HG03571 (cell line): ENCODE measurements at regions not wholly inside any gene's neighbourhood (a gene's known extent, or its start where the extent isn't known, plus 50 kb on each side); places are given as distances from the start of the nearest gene placed in this dataset.

Experiments used
- ATAC-seq: cut with Tn5 transposase; IDR thresholded peaks from one replicate; pipeline ENCODE4 v1.9.1; 2021; ENCODE audit not compliant: unreplicated experiment

DNA sequence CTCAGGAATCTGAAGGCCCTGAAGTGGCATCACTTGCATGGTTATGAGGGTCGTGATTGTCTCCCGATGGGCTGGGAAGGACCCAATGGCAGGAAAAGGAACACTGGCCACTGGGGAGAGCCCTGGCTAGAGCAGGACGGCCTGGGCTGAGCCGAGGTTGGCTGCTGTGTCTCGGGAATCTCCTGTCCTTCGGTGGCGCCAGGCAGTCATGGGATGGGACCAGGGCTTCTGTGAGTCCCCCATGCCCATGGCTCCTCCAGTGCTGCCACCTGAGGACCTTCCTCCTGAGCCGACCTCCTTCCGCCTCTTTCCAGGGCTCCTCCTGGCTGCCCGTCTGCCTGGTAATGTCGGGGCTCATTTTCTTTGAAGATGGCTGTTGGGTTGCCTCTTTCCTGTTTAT is 1394.0 kb downstream of the BRD1 start:
- no peak for ATAC-seq

GRCh38 chr22:48432781-48433518 is 1394.7 kb downstream of the BRD1 start:
- ATAC-seq: no peak

DNA sequence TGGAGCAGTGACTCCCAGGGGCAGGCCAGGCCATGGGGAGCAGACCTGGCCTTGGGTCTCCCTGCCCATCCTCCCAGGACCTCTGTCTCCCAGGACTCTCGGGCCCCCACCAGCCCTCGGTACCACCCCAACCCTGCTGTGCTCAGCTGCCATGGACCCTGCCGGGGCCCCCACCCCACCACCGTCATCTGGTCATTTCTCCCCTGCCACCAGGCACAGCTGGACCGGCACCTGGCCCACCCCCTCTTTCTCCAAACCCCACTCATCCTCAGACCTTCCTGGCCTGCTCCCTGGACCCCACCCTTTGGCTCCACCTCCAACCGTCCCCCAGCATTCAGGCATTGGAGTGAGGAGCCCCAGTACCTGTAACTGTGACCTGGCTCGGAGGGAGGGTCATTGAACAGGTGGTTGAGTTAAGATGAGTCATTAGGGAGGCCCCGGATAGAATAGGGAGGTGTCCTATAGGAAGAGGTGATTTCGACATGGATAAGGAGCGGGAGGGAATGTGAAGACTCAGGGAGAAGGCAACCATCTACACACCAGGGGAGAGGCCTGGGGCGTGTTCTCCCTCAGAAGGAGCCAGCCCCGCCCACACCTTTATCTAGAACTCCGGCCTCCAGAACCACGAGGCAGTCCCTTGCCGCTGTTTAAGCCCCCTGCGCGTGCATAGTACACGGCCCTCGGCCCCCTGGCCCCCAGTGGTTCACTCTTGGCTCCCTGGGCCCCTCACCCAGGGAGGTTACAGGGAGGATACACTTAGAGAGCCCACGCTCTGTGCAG is 1395.9 kb downstream of the BRD1 start:
- ATAC-seq: no peak

DNA sequence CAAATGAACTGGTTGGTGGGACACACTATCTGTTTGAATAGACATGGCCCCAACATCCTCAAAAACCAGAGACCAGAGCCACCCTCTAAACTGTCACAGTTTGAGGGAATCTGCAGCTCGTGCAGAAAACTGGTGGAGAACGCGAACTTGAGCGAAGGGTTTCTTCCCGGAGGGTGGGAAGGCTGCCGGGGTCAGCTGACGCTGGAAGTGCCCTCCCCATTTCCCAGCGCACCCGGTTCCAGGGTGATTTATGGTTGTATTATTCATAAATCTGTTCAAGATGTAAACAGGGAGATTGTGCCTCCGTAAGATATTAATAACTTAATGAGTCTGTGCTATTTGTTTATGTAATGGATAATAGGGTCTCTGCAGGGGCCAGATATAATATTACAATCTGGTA is 1396.7 kb downstream of the BRD1 start:
- no peak for ATAC-seq

DNA sequence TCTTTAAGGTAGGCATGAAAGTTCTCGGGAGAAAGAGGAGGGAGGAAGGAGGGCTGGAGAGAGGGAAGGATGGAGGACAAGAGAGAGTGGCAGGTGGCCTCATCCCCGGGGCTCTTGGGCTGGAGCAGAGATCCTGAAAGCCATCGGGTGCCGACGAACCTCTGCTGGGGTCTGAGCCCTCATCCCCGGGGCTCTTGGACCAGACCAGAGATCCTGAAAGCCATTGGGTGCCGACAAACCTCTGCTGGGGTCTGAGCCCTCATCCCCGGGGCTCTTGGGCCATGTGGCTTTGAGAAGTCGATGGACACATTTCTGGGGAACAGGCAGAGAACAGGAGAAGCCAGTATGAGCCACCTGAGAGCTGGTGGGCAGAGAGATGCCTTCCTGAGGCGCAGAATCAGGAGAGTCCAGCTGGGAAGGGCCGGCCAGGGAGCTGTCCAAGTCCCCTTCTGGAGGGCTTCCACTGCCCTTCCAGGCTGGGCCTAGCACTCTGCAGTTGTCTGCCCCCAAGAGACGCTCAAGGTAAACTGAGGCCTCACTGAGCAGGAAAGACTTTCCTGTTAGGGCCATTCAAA is 1398.1 kb downstream of the BRD1 start:
- no peak for ATAC-seq

DNA sequence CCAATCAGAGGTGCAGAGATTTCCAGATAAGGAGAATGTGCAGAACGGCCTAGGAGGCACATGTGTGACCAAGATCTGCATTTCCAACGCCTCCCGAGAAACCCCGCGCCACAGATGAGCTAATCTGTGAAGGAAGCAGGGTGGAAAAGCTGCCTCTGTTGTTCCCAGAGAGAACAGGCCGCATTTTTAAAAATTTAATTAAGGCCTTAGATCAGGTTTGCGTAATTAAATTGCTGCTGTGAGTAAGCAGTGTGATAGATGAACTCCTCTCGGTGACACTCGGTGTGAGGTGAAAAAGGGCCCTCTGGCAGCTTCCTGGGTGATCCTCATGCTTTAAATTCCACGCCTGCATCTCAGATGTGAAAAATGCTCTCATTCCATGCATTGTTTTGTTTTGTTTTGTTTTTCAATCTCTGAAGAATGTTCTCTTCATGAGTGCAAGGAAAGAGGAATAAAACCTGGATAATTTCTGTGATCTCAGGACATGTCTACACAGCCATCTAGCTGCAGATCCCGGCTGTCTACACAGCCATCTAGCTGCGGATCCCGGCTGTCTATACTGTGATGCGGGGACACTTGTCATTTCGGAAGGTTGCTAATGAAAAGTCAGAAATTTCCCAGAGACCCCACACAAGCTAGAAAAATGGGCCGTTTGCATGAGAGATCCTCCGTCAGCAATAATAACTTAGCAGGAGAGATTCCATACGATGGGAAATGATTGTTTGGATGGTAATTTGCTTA is 1398.9 kb downstream of the BRD1 start:
- ATAC-seq: no peak

DNA sequence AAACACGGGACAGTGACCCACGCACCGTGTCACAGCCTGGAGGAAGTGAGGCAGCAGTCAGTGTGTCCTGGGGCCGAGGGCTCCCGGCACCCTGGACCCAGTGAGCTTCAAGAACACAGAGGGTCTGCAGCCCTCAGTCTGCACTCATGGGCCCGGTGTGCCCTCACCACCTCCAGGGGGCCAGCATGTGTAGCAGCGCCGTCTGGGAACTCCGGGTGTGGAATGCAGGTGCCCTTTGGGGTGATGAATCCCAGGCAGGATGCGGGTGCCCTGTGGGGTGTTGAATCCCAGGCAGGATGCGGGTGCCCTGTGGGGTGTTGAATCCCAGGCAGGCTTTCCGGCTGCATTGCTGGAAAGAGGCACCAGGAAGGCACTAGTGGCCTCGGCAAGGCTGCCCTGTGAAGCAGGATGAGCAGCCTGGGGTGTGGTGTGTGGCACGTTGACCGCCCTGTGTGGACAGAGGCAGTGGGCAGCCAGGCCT is 1399.9 kb downstream of the BRD1 start:
- no peak for ATAC-seq

GRCh38 chr22:48426466-48427380 is 1401.0 kb downstream of the BRD1 start:
- no peak for ATAC-seq

DNA sequence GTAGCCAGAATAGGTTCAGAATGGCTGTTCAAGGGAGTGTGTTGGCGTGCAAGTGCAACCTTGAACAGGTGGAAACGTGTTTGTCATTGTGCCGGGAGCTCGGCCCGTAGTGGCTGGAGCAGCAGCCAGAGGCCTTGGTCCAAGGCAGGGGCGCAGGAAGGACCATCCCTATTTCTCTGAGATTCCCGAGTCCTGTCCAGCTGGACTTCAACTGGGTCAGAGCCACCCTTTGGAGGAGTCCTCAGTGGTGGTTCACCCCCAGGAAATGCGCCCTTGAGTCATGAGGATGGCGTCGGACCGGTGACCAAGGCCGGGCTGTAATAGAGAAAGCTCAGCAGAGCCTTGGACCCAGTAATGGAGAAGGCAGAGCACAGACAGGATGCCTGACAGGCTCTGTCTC is 1402.0 kb downstream of the BRD1 start:
- no peak for ATAC-seq

- no peak for ATAC-seq
Measured at GRCh38 chr22:48425091-48425506, 1402.6 kb downstream of the BRD1 start.

- no peak for ATAC-seq
Measured at GRCh38 chr22:48424661-48425060, 1403.0 kb downstream of the BRD1 start.

DNA sequence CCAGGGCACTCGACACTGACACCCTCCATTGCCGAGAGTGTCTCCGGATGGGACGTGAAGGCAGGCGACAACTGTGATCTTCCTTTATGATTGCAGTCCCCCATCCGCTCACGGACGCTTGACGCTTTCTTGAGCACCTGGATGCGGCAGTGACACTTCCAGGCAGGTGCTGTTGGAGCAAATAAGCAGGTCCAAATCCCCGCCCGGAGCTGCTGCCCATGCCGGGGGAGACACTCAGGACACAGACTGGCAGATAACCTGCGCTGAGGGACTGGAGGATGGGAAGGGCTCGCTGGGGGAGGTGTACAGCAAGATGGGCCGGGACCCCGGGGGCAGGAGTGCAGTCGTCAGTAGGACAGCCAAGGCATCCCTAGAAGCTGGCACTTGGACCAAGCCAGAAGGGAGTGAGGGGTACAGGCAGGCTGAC is 1403.5 kb downstream of the BRD1 start:
- ATAC-seq: no peak

- no peak for ATAC-seq
Measured at GRCh38 chr22:48423481-48423911, 1404.2 kb downstream of the BRD1 start.

GRCh38 chr22:48422900-48423480 is 1404.7 kb downstream of the BRD1 start:
- no peak for ATAC-seq

DNA sequence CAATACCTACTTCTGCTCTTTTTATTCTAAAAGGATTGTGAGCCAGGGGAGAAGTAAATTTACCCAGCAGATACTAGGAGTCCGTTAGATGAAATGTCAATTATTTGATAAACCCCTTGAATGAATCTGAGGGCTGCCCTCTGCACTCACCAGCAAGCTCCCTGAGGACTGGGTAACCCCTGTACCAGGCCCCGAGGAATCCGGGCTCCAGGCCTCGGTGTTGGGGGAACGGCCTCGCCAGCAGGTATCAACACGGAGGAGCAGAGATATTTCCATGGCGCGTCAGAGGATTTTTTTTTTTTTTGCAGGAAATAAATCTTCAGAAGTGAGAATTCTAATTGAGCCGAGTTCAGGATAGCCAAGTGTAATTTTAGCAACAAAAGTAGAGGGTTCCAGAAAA is 1408.8 kb downstream of the BRD1 start:
- no peak for ATAC-seq

DNA sequence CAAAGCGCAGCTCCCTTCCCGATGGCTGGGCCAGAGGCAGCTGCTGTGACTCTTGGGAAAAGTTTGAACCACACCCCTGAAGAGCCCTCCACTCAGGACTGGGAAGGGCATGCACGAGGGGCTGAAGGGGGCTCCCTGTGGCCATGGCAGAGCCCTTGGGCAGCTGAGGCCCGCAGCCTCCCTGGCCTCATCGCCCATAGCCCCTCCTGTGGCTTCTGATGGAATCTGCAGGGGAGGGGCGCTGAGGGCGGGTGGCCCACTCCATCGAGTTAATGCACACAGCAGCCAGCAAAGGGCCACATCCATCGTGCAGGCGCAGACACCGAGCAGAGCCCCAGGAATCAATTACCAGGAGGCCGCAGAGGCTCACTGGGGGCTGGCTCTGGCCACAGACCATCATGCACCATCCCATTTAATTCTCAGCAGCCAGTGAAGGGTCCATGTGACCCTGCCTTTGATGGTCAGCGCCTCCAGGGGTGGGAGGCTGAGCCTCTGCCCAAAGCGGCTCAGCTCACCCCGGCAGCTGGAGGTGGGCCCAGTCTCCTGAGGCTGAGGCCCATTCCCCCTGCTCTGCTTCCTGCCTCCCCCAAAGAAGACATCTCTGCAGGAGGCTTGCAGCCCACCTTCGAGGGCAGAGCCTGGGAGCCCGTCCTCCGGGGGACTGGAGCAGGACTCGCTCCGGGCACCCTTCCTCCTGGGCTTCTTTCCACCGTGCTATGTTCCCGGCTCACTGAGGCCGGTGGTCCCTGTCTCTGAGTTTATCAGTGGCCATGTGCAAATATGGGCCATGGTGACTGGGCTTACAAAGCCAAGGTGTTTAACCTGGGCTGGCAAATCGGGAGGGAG is 1410.2 kb downstream of the BRD1 start:
- ATAC-seq: no peak

GRCh38 chr22:48416396-48417224 is 1411.1 kb downstream of the BRD1 start:
- no peak for ATAC-seq

- ATAC-seq: no peak
Measured at GRCh38 chr22:48415520-48415919, 1412.2 kb downstream of the BRD1 start.
